Vagina (tissue), 2 donors: ENCODE measurements at regions not wholly inside any gene's neighbourhood (a gene's known extent, or its start where the extent isn't known, plus 50 kb on each side); places are given as distances from the start of the nearest gene placed in this dataset.

Source experiments
- DNase-seq, 2 donors: peaks; one replicate each; pipeline ENCODE4 v3.0.0-alpha.2; 2017; ENCODE audit errors: extremely low spot score in 2 of 2
- H3K27ac ChIP-seq: fragments of 200-600 bp; sonication (generic); one replicate; pipeline ENCODE4 v1.5.1; 2019
- H3K27me3 ChIP-seq: fragments of 200-600 bp; sonication (generic); one replicate; pipeline ENCODE4 v1.5.1; 2019
- H3K36me3 ChIP-seq, 2 donors: fragments of 200-600 bp; sonication (generic); one replicate each; pipeline ENCODE4 v1.5.1; 2017 to 2019
- H3K4me1 ChIP-seq: fragments of 200-600 bp; sonication (generic); one replicate; pipeline ENCODE4 v1.5.1; 2019
- H3K4me3 ChIP-seq, 2 donors: fragments of 200-600 bp; sonication (generic); 1 replicate in 1 of 2; 2 replicates in 1 of 2; pipeline ENCODE4 v1.5.1; 2016 to 2019
- H3K9me3 ChIP-seq: fragments of 200-600 bp; sonication (generic); one replicate; pipeline ENCODE4 v1.5.1; 2019
- CTCF ChIP-seq, 3 experiments: fragments of 450-650 bp in 2 of 3; fragments of 200-600 bp in 1 of 3; sonication (generic) in 1 of 3; IDR thresholded peaks; one replicate each; pipeline ENCODE4 v1.5.1; 2017 to 2019; ENCODE audit warnings: antibody characterized with exemption in 3 of 3, mild to moderate bottlenecking in 2 of 3, moderate library complexity in 2 of 3
- POLR2A ChIP-seq, 2 donors: fragments of 450-650 bp; IDR thresholded peaks; one replicate each; pipeline ENCODE4 v1.6.1; 2017; ENCODE audit warnings: antibody characterized with exemption in 2 of 2, mild to moderate bottlenecking in 2 of 2, moderate library complexity in 2 of 2
- POLR2AphosphoS5 ChIP-seq, 2 donors: sonication (generic); formaldehyde crosslinking; IDR thresholded peaks; one replicate each; pipeline ENCODE4 v1.9.0; 2017; ENCODE audit warnings: antibody characterized with exemption in 2 of 2, mild to moderate bottlenecking in 2 of 2, low read depth in 1 of 2; ENCODE audit not compliant: insufficient read depth in 1 of 2
- intact Hi-C: fragments of 100-400 bp; cut with DNase I; formaldehyde crosslinking; loops from one replicate; pipeline ENCODE4 v1.15.1; 2023

GRCh38 chr15:96959501-96959900 lies 629.0 kb downstream of the NR2F2 start:
- DNase-seq, result no peak
- Histone ChIP-seq H3K27ac (no peak overlapping the region), H3K4me1 (no peaks in the 10 kb centered on the region), H3K36me3 (no peaks in the 10 kb centered on the region), H3K9me3 (no peaks in the 10 kb centered on the region), H3K27me3 (no peaks in the 10 kb centered on the region), H3K4me3 (no peak overlapping the region)
- no peak for TF ChIP-seq POLR2A (IDR thresholded peaks at IDR 0.05)
- no peak for TF ChIP-seq POLR2AphosphoS5 (IDR thresholded peaks at IDR 0.05; ENCODE audit: insufficient read depth in 1 of 2, low read depth in 1 of 2)
- TF ChIP-seq CTCF (IDR thresholded peaks at IDR 0.05), result no peak
- intact Hi-C loops, result no loop called here

- no peaks in the 10 kb centered on the region for H3K9me3 ChIP-seq
- intact Hi-C loops, result no loop called here
These were observed 630.4 kb downstream of the NR2F2 start for GRCh38 chr15:96960711-96961480.

GRCh38 chr15:96966554-96966953 lies 636.1 kb downstream of the NR2F2 start:
- no peak for DNase-seq
- intact Hi-C loops, result no loop called here
- TF ChIP-seq CTCF (IDR thresholded peaks at IDR 0.05) (no peak), POLR2A (IDR thresholded peaks at IDR 0.05) (no peak), POLR2AphosphoS5 (IDR thresholded peaks at IDR 0.05; ENCODE audit: insufficient read depth in 1 of 2, low read depth in 1 of 2) (no peak)
- Histone ChIP-seq H3K4me1 (no peaks in the 10 kb centered on the region), H3K27ac (no peak overlapping the region), H3K36me3 (no peaks in the 10 kb centered on the region), H3K27me3 (no peaks in the 10 kb centered on the region), H3K4me3 (no peak overlapping the region), H3K9me3 (no peaks in the 10 kb centered on the region)

More at GRCh38 chr15:96960711-96961480, 630.4 kb downstream of the NR2F2 start:
- Histone ChIP-seq H3K4me1 (no peaks in the 10 kb centered on the region), H3K36me3 (no peaks in the 10 kb centered on the region), H3K27me3 (no peaks in the 10 kb centered on the region), H3K4me3 (no peak overlapping the region), H3K27ac (no peak overlapping the region)
- DNase-seq, result no peak
- TF ChIP-seq POLR2AphosphoS5 (IDR thresholded peaks at IDR 0.05; ENCODE audit: insufficient read depth in 1 of 2, low read depth in 1 of 2), result no peak
- no peak for TF ChIP-seq CTCF (IDR thresholded peaks at IDR 0.05)
- no peak for TF ChIP-seq POLR2A (IDR thresholded peaks at IDR 0.05)

- Histone ChIP-seq H3K27me3 (no peaks in the 10 kb centered on the region), H3K9me3 (no peaks in the 10 kb centered on the region), H3K27ac (no peak overlapping the region), H3K4me1 (no peaks in the 10 kb centered on the region), H3K4me3 (no peak overlapping the region), H3K36me3 (no peaks in the 10 kb centered on the region)
- intact Hi-C loops, result no loop called here
- DNase-seq, result no peak
- TF ChIP-seq POLR2AphosphoS5 (IDR thresholded peaks at IDR 0.05; ENCODE audit: insufficient read depth in 1 of 2, low read depth in 1 of 2) (no peak), POLR2A (IDR thresholded peaks at IDR 0.05) (no peak)
These were observed 639.5 kb downstream of the NR2F2 start for GRCh38 chr15:96969732-96970710.

GRCh38 chr15:96972201-96972600 lies 641.7 kb downstream of the NR2F2 start:
- H3K9me3 ChIP-seq, result no peaks in the 10 kb centered on the region
- no peaks in the 10 kb centered on the region for H3K27me3 ChIP-seq
- H3K36me3 ChIP-seq, result no peaks in the 10 kb centered on the region
- no peak overlapping the region for H3K4me3 ChIP-seq
- no peak for DNase-seq
- TF ChIP-seq POLR2AphosphoS5 (IDR thresholded peaks at IDR 0.05; ENCODE audit: insufficient read depth in 1 of 2, low read depth in 1 of 2) (no peak), CTCF (IDR thresholded peaks at IDR 0.05) (no peak), POLR2A (IDR thresholded peaks at IDR 0.05) (no peak)
- no peak overlapping the region for H3K27ac ChIP-seq
- intact Hi-C loops, result no loop called here
- H3K4me1 ChIP-seq, result no peaks in the 10 kb centered on the region
